Fibroblast of lung (primary cell): ENCODE measurements at regions not wholly inside any gene's neighbourhood (a gene's known extent, or its start where the extent isn't known, plus 50 kb on each side); places are given as distances from the start of the nearest gene placed in this dataset.

Source experiments
- CTCF ChIP-seq, 2 donors: IDR thresholded peaks in 1 of 2; conservative IDR thresholded peaks in 1 of 2; 1 replicate in 1 of 2; 2 replicates in 1 of 2; pipeline ENCODE4 v1.5.1; 2011 to 2012; ENCODE audit warnings: low read length in 2 of 2, control low read depth in 1 of 2, inconsistent platforms in 1 of 2, low read depth in 1 of 2, mild to moderate bottlenecking in 1 of 2
- EZH2 ChIP-seq: IDR thresholded peaks from 2 replicates; pipeline ENCODE4 v1.5.1; 2012; ENCODE audit warnings: low read length, control low read depth, mild to moderate bottlenecking; ENCODE audit errors: missing control alignments

GRCh38 chr17:63276821-63277220 is 169.3 kb downstream of the CYB561 start:
- TF ChIP-seq CTCF (conservative IDR thresholded peaks at IDR 0.05 in 1 of 2, IDR thresholded peaks at IDR 0.05 in 1 of 2; ENCODE audit: low read depth in 1 of 2, low read length in 2 of 2) (no peak), EZH2 (no peak)
